GM23248 (cell line): ENCODE measurements at regions not wholly inside any gene's neighbourhood (a gene's known extent, or its start where the extent isn't known, plus 50 kb on each side); places are given as distances from the start of the nearest gene placed in this dataset.
"Not testable (repeated sequence)": the region's sequence is repeated elsewhere in the genome, so short reads cannot be mapped to it uniquely, and the experiment has no call there.

Experiments
- DNase-seq: peaks from one replicate; pipeline ENCODE4 v3.0.0-alpha.2; 2015
- H2AFZ ChIP-seq: fragments of 200-600 bp; sonication (generic); 2 replicates; pipeline ENCODE4 v1.6.1; 2016; ENCODE audit warnings: antibody characterized with exemption
- H3F3A ChIP-seq: fragments of 200-600 bp; sonication (generic); 2 replicates; pipeline ENCODE4 v1.6.1; 2016; ENCODE audit warnings: mild to moderate bottlenecking, antibody characterized with exemption, mixed run types; ENCODE audit not compliant: insufficient read depth
- H3K27ac ChIP-seq: fragments of 200-600 bp; sonication (generic); 2 replicates; pipeline ENCODE4 v1.5.1; 2016; ENCODE audit warnings: mild to moderate bottlenecking
- H3K27me3 ChIP-seq: fragments of 200-600 bp; sonication (generic); replicated peaks from 2 replicates; pipeline ENCODE4 v1.6.1; 2016; ENCODE audit warnings: mild to moderate bottlenecking; ENCODE audit not compliant: insufficient read depth
- H3K36me3 ChIP-seq: fragments of 200-600 bp; sonication (generic); 2 replicates; pipeline ENCODE4 v1.6.1; 2016; ENCODE audit warnings: low read depth, mild to moderate bottlenecking
- H3K4me1 ChIP-seq: fragments of 200-600 bp; sonication (generic); 2 replicates; pipeline ENCODE4 v1.6.1; 2016; ENCODE audit warnings: mild to moderate bottlenecking; ENCODE audit not compliant: insufficient read depth
- H3K4me2 ChIP-seq: fragments of 200-600 bp; sonication (generic); one replicate; pipeline ENCODE4 v1.6.1; 2016; ENCODE audit warnings: mild to moderate bottlenecking; ENCODE audit not compliant: unreplicated experiment
- H3K4me3 ChIP-seq: fragments of 200-600 bp; sonication (generic); 2 replicates; pipeline ENCODE4 v1.5.1; 2016; ENCODE audit warnings: mild to moderate bottlenecking
- H3K79me2 ChIP-seq: fragments of 200-600 bp; sonication (generic); 2 replicates; pipeline ENCODE4 v1.6.1; 2016; ENCODE audit warnings: mild to moderate bottlenecking; ENCODE audit not compliant: insufficient read depth
- H3K9ac ChIP-seq: fragments of 200-600 bp; sonication (generic); 2 replicates; pipeline ENCODE4 v1.6.1; 2016; ENCODE audit warnings: mild to moderate bottlenecking
- H3K9me2 ChIP-seq: fragments of 200-600 bp; sonication (generic); 2 replicates; pipeline ENCODE4 v1.6.1; 2016; ENCODE audit warnings: mixed run types, mild to moderate bottlenecking, moderate library complexity; ENCODE audit not compliant: insufficient read depth
- H3K9me3 ChIP-seq: fragments of 200-600 bp; sonication (generic); one replicate; pipeline ENCODE4 v1.6.1; 2017; ENCODE audit warnings: low read depth
- H4K20me1 ChIP-seq: fragments of 200-600 bp; sonication (generic); 2 replicates; pipeline ENCODE4 v1.6.0; 2016; ENCODE audit not compliant: insufficient read depth
- EZH2 ChIP-seq: fragments of 200-600 bp; sonication (generic); IDR thresholded peaks from 2 replicates; pipeline ENCODE4 v1.6.1; 2018; ENCODE audit warnings: antibody characterized with exemption, mild to moderate bottlenecking; ENCODE audit not compliant: insufficient read depth, poor library complexity, severe bottlenecking
- EZH2phosphoT487 ChIP-seq: fragments of 200-600 bp; sonication (generic); IDR thresholded peaks from 2 replicates; pipeline ENCODE4 v1.6.1; 2018; ENCODE audit warnings: antibody characterized with exemption, moderate library complexity, mild to moderate bottlenecking, low read depth; ENCODE audit not compliant: insufficient read depth
- WGBS, 2 experiments: methylation state at CpG; one replicate each; pipeline ENCODE4 v1.1.6; 2015 to 2017; ENCODE audit warnings: low lambda C conversion rate in 2 of 2, low coverage in 1 of 2; ENCODE audit errors: missing lambda C conversion rate in 2 of 2; 5-methylcytosine and 5-hydroxymethylcytosine counted together
- in situ Hi-C: fragments of 300-500 bp; cut with MboI; formaldehyde crosslinking; loops from 2 replicates; pipeline ENCODE4 v1.15.0; 2020

- no peak overlapping the region for H3K4me3 ChIP-seq
- in situ Hi-C loops: no loop called here
- no peaks in the 10 kb centered on the region for H3F3A ChIP-seq
- WGBS, 2 experiments: 25 to 30% methylated on average over 3 of the region's 3 CpGs
- H3K27ac ChIP-seq: no peak overlapping the region
- DNase-seq: no peak
- no peaks in the 10 kb centered on the region for H3K79me2 ChIP-seq
- no peaks in the 10 kb centered on the region for H3K9me3 ChIP-seq
- no peaks in the 10 kb centered on the region for H4K20me1 ChIP-seq
- H3K9ac ChIP-seq: no peak overlapping the region
- H3K9me2 ChIP-seq: no peaks in the 10 kb centered on the region
- H3K27me3 ChIP-seq: no peaks in the 10 kb centered on the region
- no peak overlapping the region for H3K4me2 ChIP-seq
- H3K36me3 ChIP-seq: no peaks in the 10 kb centered on the region
- H2AFZ ChIP-seq: no peak overlapping the region
- no peak for TF ChIP-seq EZH2
- no peak for TF ChIP-seq EZH2phosphoT487
- H3K4me1 ChIP-seq: no peaks in the 10 kb centered on the region
Measured at GRCh38 chr6:115759051-115759450, 301.6 kb downstream of the FRK start.

GRCh38 chr6:115753446-115753845, 307.2 kb downstream of the FRK start:
- no peak overlapping the region for H3K4me3 ChIP-seq
- H3K9me3 ChIP-seq: no peaks in the 10 kb centered on the region
- no peaks in the 10 kb centered on the region for H3K79me2 ChIP-seq
- no peak overlapping the region for H2AFZ ChIP-seq
- no peaks in the 10 kb centered on the region for H3K36me3 ChIP-seq
- WGBS, 2 experiments: 0% methylated on average over 1 of the region's 1 CpG
- no peaks in the 10 kb centered on the region for H4K20me1 ChIP-seq
- no peaks in the 10 kb centered on the region for H3F3A ChIP-seq
- H3K27ac ChIP-seq: no peak overlapping the region
- no peak overlapping the region for H3K4me2 ChIP-seq
- no peaks in the 10 kb centered on the region for H3K9me2 ChIP-seq
- DNase-seq: no peak
- in situ Hi-C loops: no loop called here
- H3K4me1 ChIP-seq: no peaks in the 10 kb centered on the region
- no peak for TF ChIP-seq EZH2phosphoT487
- no peak for TF ChIP-seq EZH2
- H3K9ac ChIP-seq: no peak overlapping the region
- H3K27me3 ChIP-seq: no peaks in the 10 kb centered on the region

- no peaks in the 10 kb centered on the region for H3K27me3 ChIP-seq
- H3K9ac ChIP-seq: no peak overlapping the region
- no peaks in the 10 kb centered on the region for H3K79me2 ChIP-seq
- no peak overlapping the region for H3K4me3 ChIP-seq
- in situ Hi-C loops: no loop called here
- TF ChIP-seq EZH2phosphoT487 (no peak), EZH2 (no peak)
- H3K27ac ChIP-seq: no peak overlapping the region
- DNase-seq: no peak
- no peaks in the 10 kb centered on the region for H3K36me3 ChIP-seq
- H3K9me2 ChIP-seq: no peaks in the 10 kb centered on the region
- H3K9me3 ChIP-seq: no peaks in the 10 kb centered on the region
- no peaks in the 10 kb centered on the region for H3F3A ChIP-seq
- no peaks in the 10 kb centered on the region for H3K4me1 ChIP-seq
- H3K4me2 ChIP-seq: no peak overlapping the region
- no peak overlapping the region for H2AFZ ChIP-seq
- 33 to 39% methylated on average over 5 of the region's 5 CpGs for WGBS, 2 experiments
- H4K20me1 ChIP-seq: no peaks in the 10 kb centered on the region
Measured at GRCh38 chr6:115750946-115751345, 309.7 kb downstream of the FRK start.

GRCh38 chr6:115750292-115750691, 310.4 kb downstream of the FRK start:
- in situ Hi-C loops: no loop called here
- Histone ChIP-seq H3K4me3 (no peak overlapping the region), H3K4me1 (no peaks in the 10 kb centered on the region)

GRCh38 chr6:115747719-115748118, 313.0 kb downstream of the FRK start:
- 0% methylated on average over 1 of the region's 1 CpG for WGBS, 2 experiments

More at GRCh38 chr6:115750292-115750691, 310.4 kb downstream of the FRK start:
- no peak overlapping the region for H3K27ac ChIP-seq
- no peak for DNase-seq
- TF ChIP-seq EZH2phosphoT487: no peak
- TF ChIP-seq EZH2: no peak
- WGBS, 2 experiments: 8 to 11% methylated on average over 1 of the region's 1 CpG
- H3K9ac ChIP-seq: no peak overlapping the region
- H3K9me3 ChIP-seq: no peaks in the 10 kb centered on the region
- H3K79me2 ChIP-seq: no peaks in the 10 kb centered on the region
- no peaks in the 10 kb centered on the region for H3F3A ChIP-seq
- no peaks in the 10 kb centered on the region for H4K20me1 ChIP-seq
- H3K27me3 ChIP-seq: no peaks in the 10 kb centered on the region
- no peak overlapping the region for H2AFZ ChIP-seq
- no peaks in the 10 kb centered on the region for H3K36me3 ChIP-seq
- H3K4me2 ChIP-seq: no peak overlapping the region
- no peaks in the 10 kb centered on the region for H3K9me2 ChIP-seq

GRCh38 chr6:115746583-115746982, 314.1 kb downstream of the FRK start:
- H3K4me1 ChIP-seq, DNase-seq, H3K36me3 ChIP-seq, H4K20me1 ChIP-seq, H3K9me3 ChIP-seq, H3K27ac ChIP-seq, H2AFZ ChIP-seq, H3K27me3 ChIP-seq, H3K9me2 ChIP-seq, H3K4me2 ChIP-seq, H3K79me2 ChIP-seq, H3F3A ChIP-seq, in situ Hi-C loops, H3K9ac ChIP-seq, H3K4me3 ChIP-seq: not testable (repeated sequence)
- 17 to 22% methylated on average over 3 of the region's 3 CpGs for WGBS, 2 experiments

More at GRCh38 chr6:115747719-115748118, 313.0 kb downstream of the FRK start:
- Histone ChIP-seq H4K20me1 (no peaks in the 10 kb centered on the region), H3K9me2 (no peaks in the 10 kb centered on the region), H3K9ac (no peak overlapping the region), H3K4me1 (no peaks in the 10 kb centered on the region), H3K9me3 (no peaks in the 10 kb centered on the region), H3K36me3 (no peaks in the 10 kb centered on the region), H2AFZ (no peak overlapping the region), H3K27ac (no peak overlapping the region), H3K27me3 (no peaks in the 10 kb centered on the region), H3F3A (no peaks in the 10 kb centered on the region), H3K4me3 (no peak overlapping the region), H3K4me2 (no peak overlapping the region), H3K79me2 (no peaks in the 10 kb centered on the region)
- TF ChIP-seq EZH2phosphoT487 (no peak), EZH2 (no peak)
- DNase-seq: no peak
- in situ Hi-C loops: no loop called here
